GDM1 (cell line): ENCODE measurements at regions not wholly inside any gene's neighbourhood (a gene's known extent, or its start where the extent isn't known, plus 50 kb on each side); places are given as distances from the start of the nearest gene placed in this dataset.
A peak's percentile ranks its signal among the peaks of the same experiment; 100 is the strongest.

Source experiments
- DNase-seq: peaks from one replicate; lab custom pipeline; 2025; lab: John Stamatoyannopoulos, UW

DNA sequence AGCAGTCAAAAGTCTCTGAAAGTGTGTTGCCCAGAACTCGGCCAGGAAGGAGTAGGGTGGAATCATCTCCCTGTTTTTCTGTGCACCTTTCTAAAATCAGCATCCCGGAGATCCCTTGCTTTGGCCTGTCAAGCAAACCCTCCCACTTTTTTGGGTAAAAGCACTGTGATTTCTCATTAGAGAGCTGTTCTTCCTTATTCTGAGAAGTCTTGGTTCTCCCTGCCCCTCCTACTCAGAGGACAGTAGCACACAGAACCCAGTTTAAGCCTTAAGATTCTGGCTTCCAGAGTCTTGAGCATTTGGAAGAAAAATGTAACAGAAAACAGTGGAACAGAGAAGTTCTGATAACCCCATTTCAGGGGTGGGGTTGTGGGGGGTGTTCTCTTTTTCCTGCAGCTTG, 52.6 kb upstream of the KATNAL1 start:
- no peak for DNase-seq

DNA sequence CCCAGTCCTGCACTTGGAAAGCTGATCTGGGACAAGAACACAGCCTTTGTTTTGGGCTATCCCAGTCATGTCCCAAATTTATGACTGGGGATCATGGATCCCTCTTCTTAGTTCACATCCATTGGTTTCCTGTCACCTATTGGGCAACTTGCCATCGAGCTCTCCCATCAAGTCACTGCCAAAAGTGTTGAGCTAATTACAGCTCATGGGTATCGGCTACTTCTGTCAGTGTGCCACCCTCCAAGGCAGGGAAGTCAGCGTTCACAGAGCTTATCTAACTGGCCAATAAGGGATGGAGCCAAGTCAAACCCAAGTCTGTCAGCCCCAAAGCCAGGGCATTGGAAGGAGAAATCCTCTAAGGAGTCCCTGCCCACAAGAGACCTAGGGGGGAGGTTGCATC, 53.2 kb upstream of the KATNAL1 start:
- no peak for DNase-seq

DNA sequence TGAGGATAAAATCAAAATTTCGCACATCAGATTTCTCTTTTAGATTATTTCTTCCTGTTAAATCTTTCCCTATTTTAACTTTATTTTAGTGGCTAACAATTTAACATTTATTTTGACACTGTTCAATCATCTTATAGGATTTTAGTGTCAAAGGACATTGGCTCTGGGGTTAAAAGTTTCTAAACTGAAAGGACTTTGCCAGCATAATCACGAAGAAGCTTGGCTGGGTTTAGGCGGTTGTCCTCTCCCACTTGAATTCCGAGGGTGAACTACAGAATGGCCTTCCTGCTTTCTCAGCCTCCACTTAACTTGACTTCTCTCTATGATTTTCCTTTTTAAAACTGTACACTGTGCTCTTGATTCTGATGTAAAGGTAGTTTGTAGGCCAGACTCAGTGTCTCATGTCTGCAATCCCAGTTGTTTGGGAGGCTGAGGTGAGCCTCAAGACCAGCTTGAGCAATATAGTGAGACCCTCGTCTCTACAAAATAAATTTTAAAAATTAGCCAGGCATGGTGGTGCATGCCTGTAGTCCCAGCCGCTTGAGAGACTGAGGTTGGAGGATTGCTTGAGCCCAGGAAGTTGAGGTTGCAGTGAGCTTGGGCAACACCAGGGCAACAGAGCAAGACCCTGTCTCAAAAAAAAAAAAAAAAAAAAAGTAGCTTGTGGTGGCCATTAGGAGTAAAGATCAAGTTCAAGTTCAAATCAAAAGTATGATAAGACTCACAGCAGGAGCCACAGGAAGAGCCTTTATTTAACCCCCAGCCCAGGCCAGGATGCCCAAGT, 54.8 kb upstream of the KATNAL1 start:
- no peak for DNase-seq

DNA sequence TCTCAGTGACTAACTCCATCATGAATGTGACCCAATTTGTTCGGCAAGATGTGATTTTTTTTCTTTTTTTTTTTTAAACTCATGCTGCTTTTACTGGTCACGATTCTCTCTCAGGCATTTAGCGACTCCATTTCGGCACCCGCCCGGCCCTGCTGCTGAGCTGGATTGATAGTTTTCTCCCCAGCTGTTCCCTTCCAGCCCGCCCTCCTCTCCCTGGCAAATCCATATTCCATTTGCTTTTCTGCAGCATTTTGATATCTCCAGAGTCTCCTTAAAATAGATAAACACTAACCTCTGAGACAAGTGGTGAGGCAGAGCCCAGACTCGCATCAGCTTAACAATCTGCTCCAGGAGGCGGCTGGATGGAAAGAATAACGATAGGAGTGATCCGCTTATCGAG, 55.5 kb upstream of the KATNAL1 start:
- DNase-seq, result no peak

DNA sequence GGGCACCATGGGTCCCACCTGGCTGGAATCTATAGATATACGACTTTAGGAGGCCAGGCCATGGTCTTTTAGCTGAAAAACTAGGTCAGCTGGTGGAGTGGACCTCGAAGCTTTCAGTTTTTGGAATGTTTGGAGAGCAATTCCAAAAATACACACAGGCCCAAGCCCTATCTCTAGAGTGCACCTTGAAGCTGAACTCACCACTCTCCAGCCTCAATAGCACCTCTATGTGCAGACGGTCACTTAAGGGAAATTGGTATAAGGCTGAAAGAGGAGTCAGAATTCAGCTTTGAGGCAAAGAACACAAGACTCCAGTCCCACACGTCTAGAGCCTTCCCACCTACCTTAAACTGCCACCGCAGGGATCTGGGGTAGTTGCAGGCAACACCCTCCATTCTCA, 56.4 kb upstream of the KATNAL1 start:
- no peak for DNase-seq

DNA sequence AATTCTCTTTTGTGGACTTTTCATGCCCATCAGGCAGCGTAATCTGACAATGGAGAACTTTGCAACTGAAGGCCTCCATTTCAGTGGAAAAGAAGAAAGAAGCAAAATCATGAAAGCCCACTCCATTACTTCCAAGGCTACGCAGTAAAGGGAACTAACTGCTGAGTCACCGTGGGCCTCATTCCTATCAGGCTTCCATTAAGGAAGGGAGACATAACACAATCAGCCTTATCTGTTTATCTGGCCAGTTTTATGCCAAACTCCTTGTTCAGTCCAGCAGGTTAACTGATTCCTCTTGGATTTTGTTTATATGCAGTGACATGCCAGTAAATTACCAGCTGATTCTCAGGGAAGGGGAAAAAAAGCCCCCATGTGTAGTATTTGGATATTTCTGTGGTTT, 56.8 kb upstream of the KATNAL1 start:
- no peak for DNase-seq

DNA sequence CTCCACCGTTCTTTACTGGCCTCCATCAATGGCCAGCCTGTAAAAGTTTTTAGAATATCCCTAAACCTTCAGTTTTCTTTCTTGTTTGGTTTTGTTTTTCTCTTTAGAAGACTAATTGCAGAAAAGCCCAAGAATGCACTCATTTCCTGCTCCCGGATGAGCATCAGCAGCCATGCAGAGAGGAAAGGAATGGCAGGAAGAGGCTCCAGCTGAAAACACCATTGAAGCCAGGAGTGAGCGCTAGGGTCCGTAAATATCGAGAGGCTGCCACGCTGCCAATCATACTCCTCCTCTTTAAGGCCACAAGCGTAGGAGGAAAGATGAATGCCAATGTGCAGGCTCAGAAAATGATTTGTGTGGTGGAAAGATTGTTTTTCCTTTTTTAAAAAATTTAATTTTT, 57.4 kb upstream of the UBE2L5 start:
- DNase-seq, result no peak

DNA sequence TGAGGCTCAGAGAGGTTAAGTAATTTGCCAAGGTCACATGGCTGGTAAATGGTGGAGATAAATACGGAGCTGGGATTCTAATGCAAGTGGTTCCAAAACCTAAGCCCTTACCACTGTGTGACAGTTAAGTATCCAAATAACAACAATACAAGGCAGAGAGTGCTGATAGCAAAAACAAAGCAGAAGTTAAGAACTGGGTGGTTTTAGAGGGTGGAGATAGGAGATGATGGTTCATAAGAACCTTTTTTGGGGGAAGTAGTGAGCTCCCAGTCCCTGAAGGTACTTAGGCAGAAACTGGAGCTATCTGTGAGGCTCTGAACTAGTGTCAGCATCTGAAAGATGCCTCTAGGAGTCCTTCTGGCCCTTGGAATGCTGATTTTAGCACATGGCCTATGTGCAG, 56.2 kb upstream of the UBE2L5 start:
- DNase-seq, result peak; percentile 30

DNA sequence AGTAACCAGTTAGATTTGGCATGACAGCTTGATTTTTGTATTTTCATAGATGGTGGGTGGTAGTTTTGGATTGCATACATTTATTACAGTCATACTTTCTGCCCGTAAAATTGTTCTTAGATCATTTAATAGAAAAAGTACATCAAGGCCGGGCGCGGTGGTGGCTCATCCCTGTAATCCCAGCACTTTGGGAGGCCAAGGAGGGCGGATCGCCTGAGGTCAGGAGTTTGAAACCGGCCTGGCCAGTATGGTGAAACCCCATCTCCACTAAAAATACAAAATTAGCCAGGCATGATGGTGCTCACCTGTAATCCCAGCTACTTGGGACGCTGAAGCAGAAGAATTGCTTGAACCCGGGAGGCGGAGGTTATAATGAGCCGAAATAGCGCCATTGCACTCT, 55.0 kb upstream of the UBE2L5 start:
- DNase-seq, result no peak

DNA sequence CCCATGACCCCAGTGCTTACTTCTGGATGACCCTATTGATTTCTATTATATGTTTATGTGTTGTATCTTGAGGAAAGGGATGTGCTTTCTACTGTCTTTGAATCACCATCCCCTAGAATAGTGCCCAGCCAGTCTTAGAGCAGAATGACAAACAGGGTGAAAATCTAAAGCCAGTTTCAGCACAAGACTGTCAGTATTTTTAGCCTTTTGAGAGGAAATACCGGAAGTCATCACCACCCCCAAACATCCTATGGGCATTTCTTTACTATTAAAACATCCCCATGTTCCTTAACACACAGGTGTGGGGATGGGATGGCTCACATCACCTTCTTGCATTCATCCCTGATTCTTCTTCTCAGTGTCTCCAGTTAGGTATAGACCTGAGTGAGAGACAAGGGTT, 52.1 kb upstream of the UBE2L5 start:
- DNase-seq, result no peak

DNA sequence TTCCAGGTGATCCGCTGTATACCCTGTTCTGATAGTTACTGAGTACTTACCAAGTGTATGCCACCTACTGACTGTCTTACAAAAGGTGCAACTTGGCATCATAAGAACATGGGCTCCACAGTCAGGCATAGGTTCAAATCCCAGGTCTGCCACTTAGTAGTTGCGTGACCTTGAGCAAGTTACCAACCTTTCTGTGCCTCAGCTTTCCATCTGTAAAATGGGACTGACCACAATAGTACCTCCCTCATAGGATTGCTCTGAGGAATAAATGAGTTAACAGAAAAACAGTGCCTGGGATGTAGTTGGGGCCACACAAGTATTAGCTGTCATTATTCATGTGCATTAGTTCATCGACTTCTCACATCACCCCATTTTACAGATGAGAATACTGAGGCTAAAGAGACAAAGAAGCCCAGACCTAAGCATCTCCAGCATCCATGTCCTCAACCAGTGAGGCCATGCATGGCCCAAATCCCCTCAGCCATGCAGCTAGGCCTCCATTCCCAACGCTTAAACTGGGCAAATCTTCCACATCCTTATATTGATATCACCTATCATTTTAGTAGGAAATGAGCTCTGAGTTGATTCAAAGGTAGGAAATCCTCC, 51.3 kb upstream of the UBE2L5 start:
- no peak for DNase-seq

DNA sequence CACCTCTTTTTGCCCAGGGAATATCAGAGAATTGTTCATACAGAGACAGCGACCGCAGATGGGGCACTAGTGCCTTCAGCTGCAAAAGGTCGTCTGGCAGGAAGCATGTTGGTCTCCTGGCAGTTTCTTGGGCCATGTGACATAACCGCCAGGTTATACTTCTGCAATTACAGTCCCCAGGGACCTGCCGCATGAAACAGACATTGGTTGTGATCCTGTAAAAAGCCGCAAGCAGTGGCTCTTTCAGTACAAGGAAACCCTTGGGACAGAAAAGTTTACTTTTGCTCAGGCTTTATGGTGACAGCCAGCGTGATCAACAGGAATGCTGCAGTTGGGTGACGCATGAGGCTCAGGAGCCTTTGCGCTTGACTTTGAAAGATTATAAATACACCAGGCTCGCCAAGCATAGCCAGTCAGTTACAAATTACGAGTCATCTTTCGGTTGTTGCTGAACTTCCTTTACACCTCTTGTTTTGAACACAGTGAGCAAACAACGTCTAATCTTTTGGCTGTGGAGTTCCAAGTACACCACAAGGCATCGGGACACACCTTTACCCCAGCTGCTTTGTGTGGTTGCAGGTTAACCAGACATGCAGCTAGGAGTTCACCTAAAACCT, 50.5 kb upstream of the UBE2L5 start:
- DNase-seq, result peak; percentile 92
